Keratinocyte (primary cell): ENCODE measurements at regions not wholly inside any gene's neighbourhood (a gene's known extent, or its start where the extent isn't known, plus 50 kb on each side); places are given as distances from the start of the nearest gene placed in this dataset.

ENCODE experiments used
- DNase-seq: peaks from one replicate; pipeline ENCODE4 v3.0.0-alpha.2; 2011; ENCODE audit warnings: low read depth, missing footprints, low spot score
- FAIRE-seq: peaks from 2 replicates; lab custom pipeline; 2011; peaks lifted over from hg19 to GRCh38; lab: Jason Lieb, UNC
- H2AFZ ChIP-seq: 2 replicates; pipeline ENCODE4 v1.6.0; 2012; ENCODE audit warnings: low read length, control low read depth, inconsistent platforms; ENCODE audit not compliant: control insufficient read depth
- H3K27ac ChIP-seq: 2 replicates; pipeline ENCODE4 v1.5.1; 2011; ENCODE audit warnings: low read length; ENCODE audit not compliant: control insufficient read depth, insufficient read depth
- H3K27me3 ChIP-seq: 3 replicates; pipeline ENCODE4 v1.6.0; 2011; ENCODE audit warnings: low read length; ENCODE audit not compliant: control insufficient read depth, insufficient read depth; ENCODE audit errors: extremely low read depth
- H3K36me3 ChIP-seq, 2 experiments: 2 replicates in 1 of 2; 3 replicates in 1 of 2; pipeline ENCODE4 v1.5.1; 2011; ENCODE audit warnings: low read length in 2 of 2, mild to moderate bottlenecking in 1 of 2; ENCODE audit not compliant: control insufficient read depth in 2 of 2, insufficient read depth in 2 of 2; ENCODE audit errors: extremely low read depth in 1 of 2
- H3K4me1 ChIP-seq: 3 replicates; pipeline ENCODE4 v1.5.1; 2011; ENCODE audit warnings: low read length; ENCODE audit not compliant: control insufficient read depth, insufficient read depth; ENCODE audit errors: extremely low read depth
- H3K4me2 ChIP-seq: 3 replicates; pipeline ENCODE4 v1.6.0; 2011; ENCODE audit warnings: low read depth, low read length; ENCODE audit not compliant: control insufficient read depth, insufficient read depth; ENCODE audit errors: extremely low read depth
- H3K4me3 ChIP-seq, 3 experiments: fragments of 200-600 bp in 1 of 3; sonication (generic) in 1 of 3; 2 replicates in 2 of 3; 3 replicates in 1 of 3; pipeline ENCODE4 v1.5.1; 2011 to 2016; ENCODE audit warnings: low read length in 3 of 3, mild to moderate bottlenecking in 3 of 3, control low read depth in 2 of 3, inconsistent platforms in 1 of 3, low read depth in 1 of 3, mixed read lengths in 1 of 3, mixed run types in 1 of 3, moderate library complexity in 1 of 3; ENCODE audit not compliant: control insufficient read depth in 2 of 3, insufficient read depth in 2 of 3; ENCODE audit errors: extremely low read depth in 1 of 3
- H3K79me2 ChIP-seq: 2 replicates; pipeline ENCODE4 v1.6.0; 2012; ENCODE audit warnings: low read length; ENCODE audit not compliant: control insufficient read depth, insufficient read depth
- H3K9ac ChIP-seq: 3 replicates; pipeline ENCODE4 v1.6.0; 2011; ENCODE audit warnings: low read length; ENCODE audit not compliant: control insufficient read depth, insufficient read depth; ENCODE audit errors: extremely low read depth
- H3K9me1 ChIP-seq: 3 replicates; pipeline ENCODE4 v1.6.0; 2011; ENCODE audit warnings: low read length; ENCODE audit not compliant: control insufficient read depth, insufficient read depth; ENCODE audit errors: extremely low read depth
- H3K9me3 ChIP-seq: 2 replicates; pipeline ENCODE4 v1.5.1; 2012; ENCODE audit warnings: low read depth, low read length; ENCODE audit not compliant: control insufficient read depth
- H4K20me1 ChIP-seq: 3 replicates; pipeline ENCODE4 v1.6.0; 2011; ENCODE audit warnings: low read length; ENCODE audit not compliant: control insufficient read depth, insufficient read depth; ENCODE audit errors: extremely low read depth
- CTCF ChIP-seq, 3 experiments: IDR thresholded peaks in 1 of 3; conservative IDR thresholded peaks in 1 of 3; optimal IDR thresholded peaks in 1 of 3; 2 replicates in 2 of 3; 3 replicates in 1 of 3; pipeline versions ENCODE3 to v1.5.1; 2011; ENCODE audit warnings: low read length in 3 of 3, mild to moderate bottlenecking in 3 of 3, moderate library complexity in 2 of 3, control low read depth in 1 of 3, inconsistent platforms in 1 of 3; ENCODE audit not compliant: insufficient read depth in 2 of 3; ENCODE audit errors: extremely low read depth in 1 of 3
- EZH2 ChIP-seq: IDR thresholded peaks from one replicate; pipeline ENCODE4 v1.6.1; 2012; ENCODE audit warnings: inconsistent platforms, mild to moderate bottlenecking, low read length, moderate library complexity
- dilution Hi-C: fragments of 300-500 bp; cut with MboI; formaldehyde crosslinking; loops from one replicate; pipeline ENCODE4 v1.7.0; 2020; ENCODE audit warnings: low sequenced_read_pairs; ENCODE audit not compliant: extremely low pct_ligation_motif_present

GRCh38 chr9:99513441-99514112 lies 291.5 kb downstream of the SEC61B start:
- DNase-seq (no peak), FAIRE-seq (no peak)
- dilution Hi-C loops, result no loop called here

GRCh38 chr9:99515093-99515492 lies 293.0 kb downstream of the SEC61B start:
- no peak overlapping the region for H3K4me2 ChIP-seq
- H4K20me1 ChIP-seq, result no peaks in the 10 kb centered on the region
- dilution Hi-C loops, result no loop called here
- no peaks in the 10 kb centered on the region for H3K79me2 ChIP-seq
- no peaks in the 10 kb centered on the region for H3K4me1 ChIP-seq
- H2AFZ ChIP-seq, result no peak overlapping the region
- H3K9ac ChIP-seq, result no peak overlapping the region
- no peaks in the 10 kb centered on the region for H3K27me3 ChIP-seq
- TF ChIP-seq EZH2, result no peak
- no peak for TF ChIP-seq CTCF (optimal IDR thresholded peaks at IDR 0.05 in 1 of 3, IDR thresholded peaks at IDR 0.05 in 1 of 3, conservative IDR thresholded peaks at IDR 0.05 in 1 of 3; ENCODE audit: extremely low read depth in 1 of 3, insufficient read depth in 2 of 3, low read length in 3 of 3)
- no peaks in the 10 kb centered on the region for H3K36me3 ChIP-seq
- no peak overlapping the region for H3K4me3 ChIP-seq
- H3K27ac ChIP-seq, result no peak overlapping the region
- FAIRE-seq, result no peak
- no peaks in the 10 kb centered on the region for H3K9me3 ChIP-seq
- no peaks in the 10 kb centered on the region for H3K9me1 ChIP-seq
- DNase-seq, result no peak

More at GRCh38 chr9:99513441-99514112, 291.5 kb downstream of the SEC61B start:
- Histone ChIP-seq H3K4me1 (no peaks in the 10 kb centered on the region), H3K27ac (no peak overlapping the region), H3K4me2 (no peak overlapping the region), H3K27me3 (no peaks in the 10 kb centered on the region), H3K9me1 (no peaks in the 10 kb centered on the region), H3K79me2 (no peaks in the 10 kb centered on the region), H3K4me3 (no peak overlapping the region), H3K9ac (no peak overlapping the region), H3K9me3 (no peaks in the 10 kb centered on the region), H3K36me3 (no peaks in the 10 kb centered on the region), H2AFZ (no peak overlapping the region), H4K20me1 (no peaks in the 10 kb centered on the region)
- no peak for TF ChIP-seq CTCF (optimal IDR thresholded peaks at IDR 0.05 in 1 of 3, IDR thresholded peaks at IDR 0.05 in 1 of 3, conservative IDR thresholded peaks at IDR 0.05 in 1 of 3; ENCODE audit: extremely low read depth in 1 of 3, insufficient read depth in 2 of 3, low read length in 3 of 3)
- TF ChIP-seq EZH2, result no peak
